Psoas muscle (tissue), 7 donors: ENCODE measurements at regions not wholly inside any gene's neighbourhood (a gene's known extent, or its start where the extent isn't known, plus 50 kb on each side); places are given as distances from the start of the nearest gene placed in this dataset.

ENCODE experiments used
- ATAC-seq, 4 donors: fragments of 200-7000 bp; cut with Tn5 transposase; one replicate each; pipeline ENCODE4 v1.9.1; 2020; ENCODE audit warnings: moderate library complexity in 3 of 4, mild to moderate bottlenecking in 2 of 4
- DNase-seq, 2 donors: peaks; one replicate each; pipeline ENCODE4 v3.0.0-alpha.2; 2020
- H3K27ac ChIP-seq: fragments of 200-600 bp; one replicate; pipeline ENCODE4 v1.8.0; 2022
- H3K27me3 ChIP-seq, 3 donors: fragments of 200-600 bp in 1 of 3; one replicate each; pipeline versions ENCODE4 v1.6.1 to v1.8.0; 2013 to 2022; ENCODE audit warnings: low read length in 2 of 3, mild to moderate bottlenecking in 2 of 3, moderate library complexity in 1 of 3; ENCODE audit not compliant: insufficient read depth in 3 of 3
- H3K36me3 ChIP-seq, 2 donors: fragments of 200-600 bp in 1 of 2; one replicate each; pipeline versions ENCODE4 v1.6.1 to v1.8.0; 2013 to 2022; ENCODE audit warnings: low read depth in 1 of 2, mild to moderate bottlenecking in 1 of 2, moderate library complexity in 1 of 2; ENCODE audit not compliant: insufficient read depth in 1 of 2
- H3K4me1 ChIP-seq: fragments of 200-600 bp; one replicate; pipeline ENCODE4 v1.8.0; 2022
- H3K4me3 ChIP-seq: fragments of 200-600 bp; one replicate; pipeline ENCODE4 v1.8.0; 2022; ENCODE audit warnings: mild to moderate bottlenecking
- H3K9me3 ChIP-seq: fragments of 200-600 bp; one replicate; pipeline ENCODE4 v1.8.0; 2022
- WGBS, 3 donors: extraction: QIAGEN DNeasy Blood & Tissue Kit; methylation state at CpG; one replicate each; pipeline versions ENCODE4 v1.1.6 to v1.1.7; 2013; 5-methylcytosine and 5-hydroxymethylcytosine counted together
- intact Hi-C, 2 donors: fragments of 100-400 bp; cut with DNase I; formaldehyde crosslinking; loops; one replicate each; pipeline versions ENCODE4 v1.11.0 to v1.14.2; 2022
- TF ChIP-seq, protein P1 (sequence below): fragments of 200-600 bp; IDR thresholded peaks from one replicate; pipeline ENCODE4 v1.8.0; 2022; ENCODE audit warnings: antibody characterized with exemption
- donor health status: healthy with polysubstance abuse.
- donor health status: DM: no; HTN: no; CAD: no; lungs with moderate emphysema.
- donor health status: Bipolar disorder and iron deficiency.
- donor health status: healthy.
- donor health status: DM: yes; HTN: yes; CAD: no.
- donor health status: DM: no; HTN: no; CAD: no.
- donor health status: DM: yes; HTN: yes; CAD: no.

- DNase-seq (no peak), ATAC-seq (no peak)
- Histone ChIP-seq H3K4me1 (no peaks in the 10 kb centered on the region), H3K9me3 (peaks cover 4% of the 10 kb centered on the region), H3K27me3 (no peaks in the 10 kb centered on the region), H3K36me3 (no peaks in the 10 kb centered on the region), H3K27ac (no peak overlapping the region), H3K4me3 (no peak overlapping the region)
- WGBS, 3 donors, result 91 to 93% (median 92%) methylated on average over 17 to 18 of the region's 18 CpGs
- TF ChIP-seq, protein P1, sequence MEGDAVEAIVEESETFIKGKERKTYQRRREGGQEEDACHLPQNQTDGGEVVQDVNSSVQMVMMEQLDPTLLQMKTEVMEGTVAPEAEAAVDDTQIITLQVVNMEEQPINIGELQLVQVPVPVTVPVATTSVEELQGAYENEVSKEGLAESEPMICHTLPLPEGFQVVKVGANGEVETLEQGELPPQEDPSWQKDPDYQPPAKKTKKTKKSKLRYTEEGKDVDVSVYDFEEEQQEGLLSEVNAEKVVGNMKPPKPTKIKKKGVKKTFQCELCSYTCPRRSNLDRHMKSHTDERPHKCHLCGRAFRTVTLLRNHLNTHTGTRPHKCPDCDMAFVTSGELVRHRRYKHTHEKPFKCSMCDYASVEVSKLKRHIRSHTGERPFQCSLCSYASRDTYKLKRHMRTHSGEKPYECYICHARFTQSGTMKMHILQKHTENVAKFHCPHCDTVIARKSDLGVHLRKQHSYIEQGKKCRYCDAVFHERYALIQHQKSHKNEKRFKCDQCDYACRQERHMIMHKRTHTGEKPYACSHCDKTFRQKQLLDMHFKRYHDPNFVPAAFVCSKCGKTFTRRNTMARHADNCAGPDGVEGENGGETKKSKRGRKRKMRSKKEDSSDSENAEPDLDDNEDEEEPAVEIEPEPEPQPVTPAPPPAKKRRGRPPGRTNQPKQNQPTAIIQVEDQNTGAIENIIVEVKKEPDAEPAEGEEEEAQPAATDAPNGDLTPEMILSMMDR, result no peak
- intact Hi-C loops, result no loop called here
These were observed 237.6 kb upstream of the AFDN start for GRCh38 chr6:167588920-167589614.

DNA sequence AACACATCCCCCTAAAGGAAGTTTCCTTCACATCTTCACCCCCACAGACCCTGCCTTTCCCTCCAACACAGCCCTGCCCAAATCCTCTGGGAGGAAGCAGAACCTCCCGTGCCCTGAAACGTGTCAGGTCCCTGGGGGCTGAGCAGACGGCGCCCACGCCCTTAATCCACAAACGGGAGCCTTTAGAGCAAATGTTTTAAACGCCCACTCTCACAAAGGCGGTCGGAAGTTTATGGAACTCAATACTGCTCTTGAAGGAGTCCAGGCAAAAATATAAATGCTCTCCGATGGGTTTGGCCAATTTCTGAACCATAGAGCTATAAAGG lies 237.1 kb upstream of the AFDN start:
- ATAC-seq (no peak), DNase-seq (no peak)
- Histone ChIP-seq H3K4me1 (no peaks in the 10 kb centered on the region), H3K4me3 (no peak overlapping the region), H3K36me3 (no peaks in the 10 kb centered on the region), H3K27me3 (no peaks in the 10 kb centered on the region), H3K27ac (no peak overlapping the region), H3K9me3 (peaks cover 4% of the 10 kb centered on the region)
- intact Hi-C loops, result no loop called here
- 43 to 51% (median 45%) methylated on average over 10 of the region's 10 CpGs for WGBS, 3 donors
- TF ChIP-seq, protein P1, result no peak

- intact Hi-C loops, result no loop called here
- Histone ChIP-seq H3K27ac (no peak overlapping the region), H3K36me3 (no peaks in the 10 kb centered on the region), H3K4me3 (no peak overlapping the region), H3K9me3 (peaks cover 4% of the 10 kb centered on the region), H3K4me1 (no peaks in the 10 kb centered on the region), H3K27me3 (no peaks in the 10 kb centered on the region)
- TF ChIP-seq, protein P1, result no peak
- 92 to 100% (median 96%) methylated on average over 3 of the region's 3 CpGs for WGBS, 3 donors
- DNase-seq (no peak), ATAC-seq (no peak)
These were observed 236.5 kb upstream of the AFDN start for GRCh38 chr6:167590193-167590592.
